ENCODE measurements at regions not wholly inside any gene's neighbourhood (a gene's known extent, or its start where the extent isn't known, plus 50 kb on each side); places are given as distances from the start of the nearest gene placed in this dataset.
"Not testable (repeated sequence)": the region's sequence is repeated elsewhere in the genome, so short reads cannot be mapped to it uniquely, and the experiment has no call there.

- H3K36me3 Mint-ChIP-seq, result no peaks in the 10 kb centered on the region
- H3K27ac Mint-ChIP-seq, result no peak overlapping the region
- no peaks in the 10 kb centered on the region for H3K9me3 Mint-ChIP-seq (ENCODE audit: low read depth)
- H3K27me3 Mint-ChIP-seq, result no peaks in the 10 kb centered on the region
- no peaks in the 10 kb centered on the region for H3K4me1 Mint-ChIP-seq
- no peak for DNase-seq
- no peak for ATAC-seq
- CTCF ChIA-PET, result no interaction called here
- H3K4me3 Mint-ChIP-seq, result no peak overlapping the region
Measured at GRCh38 chr5:63451188-63451587, 511.1 kb downstream of the HTR1A start.

GRCh38 chr5:63439537-63439936 is 522.7 kb downstream of the HTR1A start:
- no peaks in the 10 kb centered on the region for H3K4me1 Mint-ChIP-seq

GRCh38 chr5:63409737-63410136 is 552.5 kb downstream of the HTR1A start:
- peaks cover 2% of the 10 kb centered on the region for H3K9me3 Mint-ChIP-seq (ENCODE audit: low read depth)
- H3K27ac Mint-ChIP-seq, result no peak overlapping the region
- H3K36me3 Mint-ChIP-seq, result no peaks in the 10 kb centered on the region
- no peaks in the 10 kb centered on the region for H3K4me1 Mint-ChIP-seq
- CTCF ChIA-PET, result no interaction called here
- ATAC-seq, result no peak
- no peak for DNase-seq
- H3K27me3 Mint-ChIP-seq, result no peaks in the 10 kb centered on the region
- no peak overlapping the region for H3K4me3 Mint-ChIP-seq

More at GRCh38 chr5:63439537-63439936, 522.7 kb downstream of the HTR1A start:
- ATAC-seq (no peak), DNase-seq (no peak)
- no peak overlapping the region for H3K27ac Mint-ChIP-seq
- H3K36me3 Mint-ChIP-seq, result no peaks in the 10 kb centered on the region
- H3K9me3 Mint-ChIP-seq (ENCODE audit: low read depth), result peaks cover 5% of the 10 kb centered on the region
- H3K4me3 Mint-ChIP-seq, result no peak overlapping the region
- H3K27me3 Mint-ChIP-seq, result no peaks in the 10 kb centered on the region
- CTCF ChIA-PET, result no interaction called here

GRCh38 chr5:63408984-63409383 is 553.3 kb downstream of the HTR1A start:
- no peak for ATAC-seq
- Mint-ChIP-seq H3K27me3 (no peaks in the 10 kb centered on the region), H3K36me3 (no peaks in the 10 kb centered on the region), H3K27ac (no peak overlapping the region), H3K9me3 (ENCODE audit: low read depth) (peaks cover 2% of the 10 kb centered on the region), H3K4me3 (no peak overlapping the region), H3K4me1 (no peaks in the 10 kb centered on the region)
- DNase-seq, result no peak
- CTCF ChIA-PET, result no interaction called here

- Mint-ChIP-seq H3K27ac (no peak overlapping the region), H3K36me3 (no peaks in the 10 kb centered on the region), H3K9me3 (ENCODE audit: low read depth) (peaks cover 2% of the 10 kb centered on the region), H3K4me3 (no peak overlapping the region), H3K4me1 (no peaks in the 10 kb centered on the region), H3K27me3 (no peaks in the 10 kb centered on the region)
- ATAC-seq (no peak), DNase-seq (peak; percentile 44)
- CTCF ChIA-PET, result no interaction called here
Measured at GRCh38 chr5:63401436-63402046, 560.7 kb downstream of the HTR1A start.

GRCh38 chr5:63400079-63400478 is 562.2 kb downstream of the HTR1A start:
- H3K27ac Mint-ChIP-seq, result no peak overlapping the region
- CTCF ChIA-PET, result interaction anchor here (0.6 kb wide), 1 partner anchor 36 kb away, joined by 5 read pairs; no protein-coding TSS in a partner anchor
- ATAC-seq (no peak), DNase-seq (no peak)
- no peaks in the 10 kb centered on the region for H3K36me3 Mint-ChIP-seq
- H3K27me3 Mint-ChIP-seq, result no peaks in the 10 kb centered on the region
- no peak overlapping the region for H3K4me3 Mint-ChIP-seq
- H3K4me1 Mint-ChIP-seq, result no peaks in the 10 kb centered on the region
- no peaks in the 10 kb centered on the region for H3K9me3 Mint-ChIP-seq (ENCODE audit: low read depth)

- H3K4me1 Mint-ChIP-seq, result no peaks in the 10 kb centered on the region
- no peak overlapping the region for H3K27ac Mint-ChIP-seq
- DNase-seq (no peak), ATAC-seq (no peak)
- CTCF ChIA-PET, result no interaction called here
- H3K36me3 Mint-ChIP-seq, result no peaks in the 10 kb centered on the region
- no peaks in the 10 kb centered on the region for H3K27me3 Mint-ChIP-seq
- no peak overlapping the region for H3K4me3 Mint-ChIP-seq
- H3K9me3 Mint-ChIP-seq (ENCODE audit: low read depth), result no peaks in the 10 kb centered on the region
Measured at GRCh38 chr5:63398346-63398745, 563.9 kb downstream of the HTR1A start.

- H3K4me1 Mint-ChIP-seq; H3K9me3 Mint-ChIP-seq (ENCODE audit: low read depth); H3K27ac Mint-ChIP-seq; H3K36me3 Mint-ChIP-seq; H3K27me3 Mint-ChIP-seq; DNase-seq; ATAC-seq; H3K4me3 Mint-ChIP-seq; CTCF ChIA-PET: not testable (repeated sequence)
Measured at GRCh38 chr5:63388188-63388587, 574.1 kb downstream of the HTR1A start.

GRCh38 chr5:63375851-63376250 is 586.4 kb downstream of the HTR1A start:
- H3K27me3 Mint-ChIP-seq, result no peaks in the 10 kb centered on the region
- DNase-seq (no peak), ATAC-seq (no peak)
- H3K4me3 Mint-ChIP-seq, result no peak overlapping the region
- peaks cover 4% of the 10 kb centered on the region for H3K9me3 Mint-ChIP-seq (ENCODE audit: low read depth)
- CTCF ChIA-PET, result no interaction called here
- H3K27ac Mint-ChIP-seq, result no peak overlapping the region
- H3K4me1 Mint-ChIP-seq, result no peaks in the 10 kb centered on the region
- no peaks in the 10 kb centered on the region for H3K36me3 Mint-ChIP-seq

GRCh38 chr5:63374085-63374484 is 588.2 kb downstream of the HTR1A start:
- H3K4me3 Mint-ChIP-seq, result no peak overlapping the region
- H3K9me3 Mint-ChIP-seq (ENCODE audit: low read depth), result peaks cover 2% of the 10 kb centered on the region
- no peaks in the 10 kb centered on the region for H3K4me1 Mint-ChIP-seq
- DNase-seq (no peak), ATAC-seq (no peak)
- no peaks in the 10 kb centered on the region for H3K27me3 Mint-ChIP-seq
- no peaks in the 10 kb centered on the region for H3K36me3 Mint-ChIP-seq
- no peak overlapping the region for H3K27ac Mint-ChIP-seq
- CTCF ChIA-PET, result no interaction called here

- no peaks in the 10 kb centered on the region for H3K36me3 Mint-ChIP-seq
- no peak overlapping the region for H3K4me3 Mint-ChIP-seq
- peaks cover 6% of the 10 kb centered on the region for H3K9me3 Mint-ChIP-seq (ENCODE audit: low read depth)
- no peaks in the 10 kb centered on the region for H3K27me3 Mint-ChIP-seq
- CTCF ChIA-PET, result no interaction called here
- no peak for ATAC-seq
- no peak for DNase-seq
- H3K4me1 Mint-ChIP-seq, result no peaks in the 10 kb centered on the region
- H3K27ac Mint-ChIP-seq, result no peak overlapping the region
Measured at GRCh38 chr5:63351164-63351563, 611.1 kb downstream of the HTR1A start.

GRCh38 chr5:63346451-63346850 is 615.8 kb downstream of the HTR1A start:
- H3K27me3 Mint-ChIP-seq, result no peaks in the 10 kb centered on the region
- no peaks in the 10 kb centered on the region for H3K36me3 Mint-ChIP-seq
- H3K4me1 Mint-ChIP-seq, result no peaks in the 10 kb centered on the region
- no peak overlapping the region for H3K27ac Mint-ChIP-seq
- H3K9me3 Mint-ChIP-seq (ENCODE audit: low read depth), result peaks cover 7% of the 10 kb centered on the region
- H3K4me3 Mint-ChIP-seq, result no peak overlapping the region
- ATAC-seq, result no peak
- CTCF ChIA-PET, result no interaction called here
- no peak for DNase-seq

GRCh38 chr5:63341442-63341841 is 620.8 kb downstream of the HTR1A start:
- Mint-ChIP-seq H3K4me3 (no peak overlapping the region), H3K27me3 (no peaks in the 10 kb centered on the region), H3K27ac (no peak overlapping the region), H3K9me3 (ENCODE audit: low read depth) (peaks cover 5% of the 10 kb centered on the region), H3K36me3 (no peaks in the 10 kb centered on the region), H3K4me1 (no peaks in the 10 kb centered on the region)
- CTCF ChIA-PET, result no interaction called here
- ATAC-seq, result no peak
- no peak for DNase-seq

GRCh38 chr5:63323926-63324325 is 638.3 kb downstream of the HTR1A start:
- Mint-ChIP-seq H3K27me3 (no peaks in the 10 kb centered on the region), H3K27ac (no peak overlapping the region), H3K36me3 (no peaks in the 10 kb centered on the region), H3K9me3 (ENCODE audit: low read depth) (peaks cover 2% of the 10 kb centered on the region), H3K4me1 (no peaks in the 10 kb centered on the region), H3K4me3 (no peak overlapping the region)
- CTCF ChIA-PET, result no interaction called here
- ATAC-seq, result no peak
- no peak for DNase-seq

GRCh38 chr5:63314551-63314950 is 647.7 kb downstream of the HTR1A start:
- no peaks in the 10 kb centered on the region for H3K36me3 Mint-ChIP-seq
- H3K4me1 Mint-ChIP-seq, result no peaks in the 10 kb centered on the region
- no peak for ATAC-seq
- no peak overlapping the region for H3K4me3 Mint-ChIP-seq
- no peak overlapping the region for H3K27ac Mint-ChIP-seq
- no peak for DNase-seq
- no peaks in the 10 kb centered on the region for H3K27me3 Mint-ChIP-seq
- CTCF ChIA-PET, result no interaction called here
- H3K9me3 Mint-ChIP-seq (ENCODE audit: low read depth), result no peaks in the 10 kb centered on the region
